ENCODE measurements at regions not wholly inside any gene's neighbourhood (a gene's known extent, or its start where the extent isn't known, plus 50 kb on each side); places are given as distances from the start of the nearest gene placed in this dataset.

- H3K4me3 Mint-ChIP-seq (ENCODE audit: unreplicated experiment) = no peak overlapping the region
- DNase-seq (ENCODE audit: unreplicated experiment) = no peak
- H3K27me3 Mint-ChIP-seq (ENCODE audit: insufficient read depth, unreplicated experiment) = no peaks in the 10 kb centered on the region
- intact Hi-C loops (cut with micrococcal nuclease) = no loop called here
- peaks cover 5% of the 10 kb centered on the region for H3K4me1 Mint-ChIP-seq (ENCODE audit: insufficient read depth, unreplicated experiment)
- ChIA-PET POLR2A (no interaction called here), CTCF (no interaction called here)
- H3K36me3 Mint-ChIP-seq (ENCODE audit: insufficient read depth, unreplicated experiment) = no peaks in the 10 kb centered on the region
- BruUV-seq (replicated peaks) = no TSS peak
- H3K9me3 Mint-ChIP-seq (ENCODE audit: unreplicated experiment) = no peaks in the 10 kb centered on the region
- no peak overlapping the region for H3K27ac Mint-ChIP-seq (ENCODE audit: low read depth, unreplicated experiment)
- no peak for TF ChIP-seq CTCF (IDR thresholded peaks at IDR 0.05; ENCODE audit: unreplicated experiment)
Observed at GRCh38 chr18:39485696-39486095, 1920.1 kb upstream of the CELF4 start.

DNA sequence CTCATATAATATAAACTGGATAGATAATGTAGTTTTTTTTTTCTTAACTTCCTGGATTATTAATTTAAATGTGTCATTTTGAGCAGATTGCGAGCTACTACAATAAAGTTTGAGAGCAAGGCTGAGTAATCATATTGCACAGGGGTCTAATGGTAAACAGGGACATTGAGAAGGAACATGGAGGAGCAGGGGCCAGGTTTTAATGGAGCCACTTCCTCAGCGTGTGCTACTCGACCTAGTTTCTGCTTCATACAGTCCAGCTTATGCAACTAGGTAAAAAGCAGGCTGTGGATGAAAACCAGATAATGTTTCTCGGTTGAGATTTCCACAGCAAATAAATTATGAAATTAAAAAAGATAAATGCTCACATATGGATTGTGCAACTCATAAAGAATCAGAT is 1915.7 kb upstream of the CELF4 start:
- no peak overlapping the region for H3K27ac Mint-ChIP-seq (ENCODE audit: low read depth, unreplicated experiment)
- H3K4me3 Mint-ChIP-seq (ENCODE audit: unreplicated experiment) = no peak overlapping the region
- TF ChIP-seq CTCF (IDR thresholded peaks at IDR 0.05; ENCODE audit: unreplicated experiment) = no peak
- H3K36me3 Mint-ChIP-seq (ENCODE audit: insufficient read depth, unreplicated experiment) = no peaks in the 10 kb centered on the region
- no peaks in the 10 kb centered on the region for H3K27me3 Mint-ChIP-seq (ENCODE audit: insufficient read depth, unreplicated experiment)
- H3K9me3 Mint-ChIP-seq (ENCODE audit: unreplicated experiment) = no peaks in the 10 kb centered on the region
- no TSS peak for BruUV-seq (replicated peaks)
- intact Hi-C loops (cut with micrococcal nuclease) = no loop called here
- peaks cover 5% of the 10 kb centered on the region for H3K4me1 Mint-ChIP-seq (ENCODE audit: insufficient read depth, unreplicated experiment)
- POLR2A ChIA-PET = no interaction called here
- DNase-seq (ENCODE audit: unreplicated experiment) = no peak
- CTCF ChIA-PET = no interaction called here

DNA sequence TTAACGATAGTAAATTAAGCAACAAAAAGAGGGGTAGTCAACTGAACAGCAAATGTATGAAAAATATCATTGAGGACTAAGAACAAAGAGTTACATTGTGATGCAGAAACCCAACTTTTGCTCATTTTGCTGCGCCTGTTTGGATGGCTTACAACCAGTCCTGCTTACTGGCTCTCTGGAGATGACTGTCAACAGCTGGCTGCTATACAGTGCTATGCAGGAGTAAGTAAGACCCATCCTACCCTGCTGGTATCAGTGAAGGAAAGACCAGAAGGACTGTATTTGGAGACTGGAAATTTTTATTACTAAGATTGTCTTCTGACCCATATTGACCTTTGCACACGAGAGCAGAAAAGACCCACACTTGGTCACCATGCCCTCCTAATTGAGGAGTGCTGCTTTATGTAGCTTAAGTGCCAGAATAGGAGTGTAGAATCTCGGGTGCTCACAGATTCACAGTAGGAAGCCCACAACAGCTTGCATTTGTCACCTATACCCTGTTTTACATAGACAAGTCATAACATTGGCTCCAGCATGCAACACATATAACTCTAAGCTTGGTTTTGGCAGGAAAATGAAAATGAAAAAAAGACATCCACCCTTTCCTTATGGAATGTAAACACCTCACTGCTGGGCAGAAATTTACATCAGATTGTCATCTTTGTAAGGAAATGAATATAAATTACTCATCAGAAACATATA is 1915.0 kb upstream of the CELF4 start:
- ChIA-PET CTCF (interaction anchor here (0.6 kb wide), 1 partner anchor 1704 kb away, joined by 4 read pairs; no protein-coding TSS in a partner anchor), POLR2A (no interaction called here)
- Mint-ChIP-seq H3K4me3 (ENCODE audit: unreplicated experiment) (no peak overlapping the region), H3K27me3 (ENCODE audit: insufficient read depth, unreplicated experiment) (no peaks in the 10 kb centered on the region), H3K4me1 (ENCODE audit: insufficient read depth, unreplicated experiment) (peaks cover 5% of the 10 kb centered on the region), H3K9me3 (ENCODE audit: unreplicated experiment) (no peaks in the 10 kb centered on the region), H3K27ac (ENCODE audit: low read depth, unreplicated experiment) (no peak overlapping the region), H3K36me3 (ENCODE audit: insufficient read depth, unreplicated experiment) (no peaks in the 10 kb centered on the region)
- no TSS peak for BruUV-seq (replicated peaks)
- no peak for TF ChIP-seq CTCF (IDR thresholded peaks at IDR 0.05; ENCODE audit: unreplicated experiment)
- DNase-seq (ENCODE audit: unreplicated experiment) = no peak
- intact Hi-C loops (cut with micrococcal nuclease) = no loop called here

DNA sequence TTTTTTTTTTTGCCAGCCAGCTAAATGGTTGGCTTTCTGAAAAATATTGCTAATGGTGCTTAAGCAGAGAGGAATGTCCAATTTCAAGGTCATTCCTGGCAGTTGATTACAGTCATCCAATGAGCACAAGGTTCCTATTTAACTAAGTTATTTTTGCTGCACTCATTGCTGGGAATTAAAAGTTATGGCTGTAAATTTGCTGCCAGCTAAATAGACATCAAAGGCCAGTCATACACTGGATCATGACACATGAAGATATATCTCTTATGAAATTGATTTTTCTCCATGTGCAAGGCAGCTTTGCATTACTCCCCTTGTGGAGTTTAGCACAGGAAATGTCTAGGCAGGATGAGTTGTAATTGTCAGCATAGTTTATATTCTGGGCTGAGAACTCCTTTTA is 1898.4 kb upstream of the CELF4 start:
- Mint-ChIP-seq H3K4me3 (ENCODE audit: unreplicated experiment) (no peak overlapping the region), H3K27me3 (ENCODE audit: insufficient read depth, unreplicated experiment) (no peaks in the 10 kb centered on the region), H3K9me3 (ENCODE audit: unreplicated experiment) (no peaks in the 10 kb centered on the region), H3K36me3 (ENCODE audit: insufficient read depth, unreplicated experiment) (no peaks in the 10 kb centered on the region), H3K27ac (ENCODE audit: low read depth, unreplicated experiment) (no peak overlapping the region), H3K4me1 (ENCODE audit: insufficient read depth, unreplicated experiment) (no peaks in the 10 kb centered on the region)
- no peak for TF ChIP-seq CTCF (IDR thresholded peaks at IDR 0.05; ENCODE audit: unreplicated experiment)
- CTCF ChIA-PET = no interaction called here
- BruUV-seq (replicated peaks) = no TSS peak
- intact Hi-C loops (cut with micrococcal nuclease) = no loop called here
- DNase-seq (ENCODE audit: unreplicated experiment) = no peak
- POLR2A ChIA-PET = interaction anchor here (0.8 kb wide), 1 partner anchor 10 kb away, joined by 4 read pairs; no protein-coding TSS in a partner anchor

Data from MCF 10A (cell line).